Left lung (tissue), 4 donors: ENCODE measurements at regions not wholly inside any gene's neighbourhood (a gene's known extent, or its start where the extent isn't known, plus 50 kb on each side); places are given as distances from the start of the nearest gene placed in this dataset.
A peak's percentile ranks its signal among the peaks of the same experiment; 100 is the strongest.

Experiments
- ATAC-seq: fragments of 200-7000 bp; cut with Tn5 transposase; one replicate; pipeline ENCODE4 v1.9.1; 2020; ENCODE audit warnings: moderate library complexity
- DNase-seq, 4 donors: peaks; one replicate each; pipeline ENCODE4 v3.0.0-alpha.2; 2013 to 2020
- H3K27ac ChIP-seq, 2 donors: fragments of 200-600 bp; sonication (generic) in 1 of 2; one replicate each; pipeline versions ENCODE4 v1.5.0 to v1.8.0; 2020 to 2021
- H3K27me3 ChIP-seq, 2 donors: fragments of 200-600 bp; sonication (generic) in 1 of 2; one replicate each; pipeline versions ENCODE4 v1.5.0 to v1.8.0; 2020 to 2021
- H3K36me3 ChIP-seq, 2 donors: fragments of 200-600 bp; sonication (generic) in 1 of 2; one replicate each; pipeline versions ENCODE4 v1.5.0 to v1.8.0; 2020 to 2021
- H3K4me1 ChIP-seq, 2 donors: fragments of 200-600 bp; one replicate each; pipeline ENCODE4 v1.8.0; 2021
- H3K4me3 ChIP-seq, 2 donors: fragments of 200-600 bp; sonication (generic) in 1 of 2; one replicate each; pipeline versions ENCODE4 v1.5.0 to v1.8.0; 2020 to 2021; ENCODE audit warnings: mild to moderate bottlenecking in 1 of 2
- H3K9me3 ChIP-seq, 2 donors: fragments of 200-600 bp; sonication (generic) in 1 of 2; one replicate each; pipeline versions ENCODE4 v1.5.0 to v1.8.0; 2020 to 2021
- CTCF ChIP-seq, 2 donors: fragments of 200-600 bp; sonication (generic) in 1 of 2; IDR thresholded peaks; one replicate each; pipeline versions ENCODE4 v1.5.0 to v1.8.0; 2021; ENCODE audit warnings: antibody characterized with exemption in 2 of 2
- intact Hi-C, 2 donors: fragments of 100-400 bp; cut with DNase I; formaldehyde crosslinking; loops; one replicate each; pipeline versions ENCODE4 v1.11.2 to v1.14.2; 2022
- donor health status: DM: no; HTN: yes; CAD: no.
- donor health status: DM: no; HTN: no; CAD: no.

GRCh38 chr6:143609972-143610371 lies 67.8 kb upstream of the PHACTR2 start:
- no peak for ATAC-seq
- peaks cover 0 to 15% of the 10 kb centered on the region in 2 donors for H3K4me1 ChIP-seq
- intact Hi-C loops = no loop called here

GRCh38 chr6:143609501-143609900 lies 68.3 kb upstream of the PHACTR2 start:
- intact Hi-C loops = no loop called here
- ATAC-seq (no peak), DNase-seq (no peak)
- Histone ChIP-seq H3K36me3 (no peaks in the 10 kb centered on the region), H3K4me3 (no peak overlapping the region), H3K27ac (no peak overlapping the region), H3K9me3 (no peaks in the 10 kb centered on the region), H3K27me3 (no peaks in the 10 kb centered on the region), H3K4me1 (peaks cover 0 to 15% of the 10 kb centered on the region in 2 donors)
- no peak for TF ChIP-seq CTCF (IDR thresholded peaks at IDR 0.05)

More at GRCh38 chr6:143609972-143610371, 67.8 kb upstream of the PHACTR2 start:
- H3K27me3 ChIP-seq = no peaks in the 10 kb centered on the region
- H3K27ac ChIP-seq = no peak overlapping the region
- no peaks in the 10 kb centered on the region for H3K9me3 ChIP-seq
- DNase-seq = no peak
- no peaks in the 10 kb centered on the region for H3K36me3 ChIP-seq
- H3K4me3 ChIP-seq = no peak overlapping the region
- TF ChIP-seq CTCF (IDR thresholded peaks at IDR 0.05) = no peak

- TF ChIP-seq CTCF (IDR thresholded peaks at IDR 0.05) = no peak
- no peaks in the 10 kb centered on the region for H3K9me3 ChIP-seq
- no peak overlapping the region for H3K27ac ChIP-seq
- H3K36me3 ChIP-seq = no peaks in the 10 kb centered on the region
- no peaks in the 10 kb centered on the region for H3K27me3 ChIP-seq
- no peak overlapping the region for H3K4me3 ChIP-seq
- DNase-seq = no peak
- intact Hi-C loops = no loop called here
- peaks cover 0 to 9% of the 10 kb centered on the region in 2 donors for H3K4me1 ChIP-seq
- no peak for ATAC-seq
Measured at GRCh38 chr6:143608906-143609305, 68.9 kb upstream of the PHACTR2 start.

GRCh38 chr6:143607974-143608373 lies 69.8 kb upstream of the PHACTR2 start:
- intact Hi-C loops = no loop called here
- Histone ChIP-seq H3K27ac (no peak overlapping the region), H3K4me3 (no peak overlapping the region), H3K36me3 (no peaks in the 10 kb centered on the region), H3K9me3 (no peaks in the 10 kb centered on the region), H3K27me3 (no peaks in the 10 kb centered on the region), H3K4me1 (peaks cover 0 to 7% of the 10 kb centered on the region in 2 donors)
- ATAC-seq (peak; percentile 24), DNase-seq (no peak)
- no peak for TF ChIP-seq CTCF (IDR thresholded peaks at IDR 0.05)

GRCh38 chr6:143607168-143607567 lies 70.6 kb upstream of the PHACTR2 start:
- Histone ChIP-seq H3K36me3 (no peaks in the 10 kb centered on the region), H3K27me3 (no peaks in the 10 kb centered on the region), H3K9me3 (no peaks in the 10 kb centered on the region), H3K4me1 (peaks cover 0 to 7% of the 10 kb centered on the region in 2 donors), H3K27ac (no peak overlapping the region), H3K4me3 (no peak overlapping the region)
- no peak for TF ChIP-seq CTCF (IDR thresholded peaks at IDR 0.05)
- DNase-seq (no peak), ATAC-seq (no peak)
- intact Hi-C loops = no loop called here
